ELF-1 (cell line): ENCODE measurements at regions not wholly inside any gene's neighbourhood (a gene's known extent, or its start where the extent isn't known, plus 50 kb on each side); places are given as distances from the start of the nearest gene placed in this dataset.
"Not testable (repeated sequence)": the region's sequence is repeated elsewhere in the genome, so short reads cannot be mapped to it uniquely, and the experiment has no call there.

Experiments used
- DNase-seq: peaks from one replicate; pipeline ENCODE4 v3.0.0-alpha.2; 2016; ENCODE audit warnings: low read depth, low spot score

- DNase-seq, result no peak
Observed at GRCh38 chr9:759983-760736, 81.3 kb upstream of the DMRT1 start.

GRCh38 chr9:761176-761792, 80.2 kb upstream of the DMRT1 start:
- DNase-seq, result no peak

- DNase-seq, result no peak
Observed at GRCh38 chr9:761793-762560, 79.5 kb upstream of the DMRT1 start.

- no peak for DNase-seq
Observed at GRCh38 chr9:763692-764091, 77.8 kb upstream of the DMRT1 start.

GRCh38 chr9:764105-764524, 77.4 kb upstream of the DMRT1 start:
- peak; percentile 92 for DNase-seq

GRCh38 chr9:764986-765385, 76.5 kb upstream of the DMRT1 start:
- no peak for DNase-seq

- not testable (repeated sequence) for DNase-seq
Observed at GRCh38 chr9:767061-767561, 74.4 kb upstream of the DMRT1 start.

- DNase-seq, result no peak
Observed at GRCh38 chr9:776086-776485, 65.4 kb upstream of the DMRT1 start.

- no peak for DNase-seq
Observed at GRCh38 chr9:777978-778377, 63.5 kb upstream of the DMRT1 start.

GRCh38 chr9:784202-784601, 57.3 kb upstream of the DMRT1 start:
- DNase-seq, result no peak

- DNase-seq, result no peak
Observed at GRCh38 chr9:784916-785315, 56.6 kb upstream of the DMRT1 start.

- no peak for DNase-seq
Observed at GRCh38 chr9:785997-786396, 55.5 kb upstream of the DMRT1 start.

- DNase-seq, result peak; percentile 15
Observed at GRCh38 chr9:786405-786804, 55.1 kb upstream of the DMRT1 start.

- DNase-seq, result no peak
Observed at GRCh38 chr9:788777-789176, 52.7 kb upstream of the DMRT1 start.
